IMR-90 (cell line): ENCODE measurements at regions not wholly inside any gene's neighbourhood (a gene's known extent, or its start where the extent isn't known, plus 50 kb on each side); places are given as distances from the start of the nearest gene placed in this dataset.

Experiments used
- BHLHE40 ChIP-seq: fragments of 150-350 bp; IDR thresholded peaks from 2 replicates; pipeline ENCODE4 v1.6.1; 2016; ENCODE audit warnings: mild to moderate bottlenecking, low read depth, low read length
- CEBPB ChIP-seq: IDR thresholded peaks from 2 replicates; pipeline ENCODE4 v1.6.1; 2012; ENCODE audit warnings: low read depth, low read length, improper control_type of control experiment
- CTCF ChIP-seq: conservative IDR thresholded peaks from 2 replicates; pipeline ENCODE4 v1.5.1; 2012; ENCODE audit warnings: mild to moderate bottlenecking, low read depth, low read length, improper control_type of control experiment
- ELK1 ChIP-seq: fragments of 150-350 bp; IDR thresholded peaks from 2 replicates; pipeline ENCODE4 v1.6.1; 2016; ENCODE audit warnings: low read depth, mild to moderate bottlenecking, low read length, moderate library complexity, borderline replicate concordance
- MAFK ChIP-seq: IDR thresholded peaks from 2 replicates; pipeline ENCODE4 v1.6.1; 2012; ENCODE audit warnings: low read depth, low read length, improper control_type of control experiment
- MAZ ChIP-seq: IDR thresholded peaks from 2 replicates; pipeline ENCODE4 v1.6.1; 2012; ENCODE audit warnings: low read depth, mild to moderate bottlenecking, low read length, improper control_type of control experiment, moderate library complexity, borderline replicate concordance
- MXI1 ChIP-seq: IDR thresholded peaks from 2 replicates; pipeline ENCODE4 v1.6.1; 2012; ENCODE audit warnings: low read depth, mild to moderate bottlenecking, low read length, moderate library complexity, borderline replicate concordance
- POLR2A ChIP-seq: IDR thresholded peaks from 2 replicates; pipeline ENCODE4 v1.6.1; 2012; ENCODE audit warnings: mild to moderate bottlenecking, low read depth, low read length
- RFX5 ChIP-seq: IDR thresholded peaks from 2 replicates; pipeline ENCODE4 v1.8.0; 2012; ENCODE audit warnings: low read depth, mild to moderate bottlenecking, low read length, moderate library complexity
- SMC3 ChIP-seq: fragments of 150-350 bp; IDR thresholded peaks from 2 replicates; pipeline ENCODE4 v1.6.1; 2016; ENCODE audit warnings: low read depth, mild to moderate bottlenecking, antibody characterized with exemption, low read length, moderate library complexity

GRCh38 chr5:124230456-124230855 lies 516.0 kb downstream of the ZNF608 start:
- TF ChIP-seq POLR2A (no peak), CTCF (no peak), BHLHE40 (no peak), MAZ (no peak), MXI1 (no peak), MAFK (no peak), RFX5 (no peak), ELK1 (no peak), CEBPB (no peak), SMC3 (no peak)
